GM23338 (cell line): ENCODE measurements at regions not wholly inside any gene's neighbourhood (a gene's known extent, or its start where the extent isn't known, plus 50 kb on each side); places are given as distances from the start of the nearest gene placed in this dataset.

Experiments used
- EZH2 ChIP-seq: fragments of 200-600 bp; sonication (generic); IDR thresholded peaks from one replicate; pipeline ENCODE4 v1.8.0; 2017; ENCODE audit warnings: antibody characterized with exemption, mild to moderate bottlenecking, low read depth; ENCODE audit not compliant: unreplicated experiment
- TF ChIP-seq, protein P1 (sequence below), 2 experiments: fragments of 200-600 bp in 1 of 2; sonication (generic) in 1 of 2; conservative IDR thresholded peaks; 2 replicates each; pipeline versions ENCODE4 v1.5.1 to v1.6.1; 2016 to 2017; ENCODE audit warnings: antibody characterized with exemption in 2 of 2, low read depth in 2 of 2, mild to moderate bottlenecking in 2 of 2, moderate library complexity in 1 of 2

DNA sequence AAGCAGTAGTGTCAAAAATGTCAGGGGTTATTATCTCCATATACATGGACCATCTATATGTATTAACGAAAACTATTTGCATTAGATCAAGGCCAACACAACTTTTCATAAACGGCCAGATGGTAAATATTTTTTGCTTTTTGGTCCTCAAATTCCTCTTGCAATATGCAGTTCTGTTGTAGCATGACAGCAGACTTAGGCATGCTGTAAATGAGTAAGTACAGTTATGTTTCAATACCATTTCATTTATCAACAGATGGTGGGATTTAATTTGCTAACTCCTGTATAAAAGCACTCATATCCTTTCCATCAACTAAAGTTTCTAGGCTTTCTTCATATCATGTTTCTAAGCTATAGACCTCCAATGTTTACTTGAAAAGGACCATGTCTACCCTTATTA is 208.1 kb downstream of the ANKRD50 start:
- TF ChIP-seq, protein P1, sequence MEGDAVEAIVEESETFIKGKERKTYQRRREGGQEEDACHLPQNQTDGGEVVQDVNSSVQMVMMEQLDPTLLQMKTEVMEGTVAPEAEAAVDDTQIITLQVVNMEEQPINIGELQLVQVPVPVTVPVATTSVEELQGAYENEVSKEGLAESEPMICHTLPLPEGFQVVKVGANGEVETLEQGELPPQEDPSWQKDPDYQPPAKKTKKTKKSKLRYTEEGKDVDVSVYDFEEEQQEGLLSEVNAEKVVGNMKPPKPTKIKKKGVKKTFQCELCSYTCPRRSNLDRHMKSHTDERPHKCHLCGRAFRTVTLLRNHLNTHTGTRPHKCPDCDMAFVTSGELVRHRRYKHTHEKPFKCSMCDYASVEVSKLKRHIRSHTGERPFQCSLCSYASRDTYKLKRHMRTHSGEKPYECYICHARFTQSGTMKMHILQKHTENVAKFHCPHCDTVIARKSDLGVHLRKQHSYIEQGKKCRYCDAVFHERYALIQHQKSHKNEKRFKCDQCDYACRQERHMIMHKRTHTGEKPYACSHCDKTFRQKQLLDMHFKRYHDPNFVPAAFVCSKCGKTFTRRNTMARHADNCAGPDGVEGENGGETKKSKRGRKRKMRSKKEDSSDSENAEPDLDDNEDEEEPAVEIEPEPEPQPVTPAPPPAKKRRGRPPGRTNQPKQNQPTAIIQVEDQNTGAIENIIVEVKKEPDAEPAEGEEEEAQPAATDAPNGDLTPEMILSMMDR (conservative IDR thresholded peaks at IDR 0.05; ENCODE audit: low read depth in 2 of 2): no peak
- no peak for TF ChIP-seq EZH2
